GM08714 (cell line): ENCODE measurements at regions not wholly inside any gene's neighbourhood (a gene's known extent, or its start where the extent isn't known, plus 50 kb on each side); places are given as distances from the start of the nearest gene placed in this dataset.
"Not testable (repeated sequence)": the region's sequence is repeated elsewhere in the genome, so short reads cannot be mapped to it uniquely, and the experiment has no call there.

Source experiments
- H3K4me3 ChIP-seq: fragments of 200-500 bp; sonication (Bioruptor generic); 2 replicates; pipeline ENCODE4 v1.5.1; 2014; ENCODE audit warnings: mild to moderate bottlenecking, low read length, inconsistent platforms
- ZNF274 ChIP-seq: IDR thresholded peaks from 2 replicates; pipeline ENCODE4 v1.6.1; 2012; ENCODE audit warnings: mild to moderate bottlenecking, low read depth, low read length

DNA sequence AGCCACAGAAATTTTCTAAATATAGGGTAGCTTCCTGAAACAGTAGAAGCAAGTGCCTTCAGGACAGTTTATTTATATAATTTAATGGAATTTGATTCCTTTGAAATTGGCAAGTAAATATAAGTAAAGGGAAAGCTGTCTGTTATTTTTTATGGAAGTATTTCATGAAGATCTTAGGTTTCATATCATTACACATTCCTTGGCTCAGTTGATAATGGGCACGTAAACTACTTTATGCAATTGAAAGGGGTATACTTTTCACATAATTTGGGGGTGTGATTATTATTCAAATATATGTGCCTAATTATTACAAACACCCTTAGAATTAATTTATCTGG, 71.1 kb upstream of the RAP1B start:
- H3K4me3 ChIP-seq: no peak overlapping the region
- no peak for TF ChIP-seq ZNF274

DNA sequence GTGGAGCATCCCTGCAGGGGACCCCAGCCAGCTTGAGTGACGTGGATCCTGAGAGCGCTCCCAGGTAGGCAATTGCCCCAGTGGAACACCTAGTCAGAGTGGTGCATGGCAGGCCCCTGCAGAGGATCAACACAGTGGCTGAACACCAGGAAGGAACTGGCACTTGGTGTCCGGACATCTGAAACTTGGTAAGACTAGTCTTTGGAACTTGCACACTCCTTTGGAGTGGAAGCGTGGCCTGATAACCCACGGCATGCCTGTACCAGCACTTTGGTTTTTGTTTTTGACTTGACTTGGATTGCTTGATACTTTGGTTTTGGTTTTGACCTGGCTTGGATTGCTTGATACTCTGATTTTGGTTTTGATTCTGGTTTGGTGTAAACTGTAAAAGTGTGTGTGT, 69.9 kb upstream of the RAP1B start:
- H3K4me3 ChIP-seq: not testable (repeated sequence)

DNA sequence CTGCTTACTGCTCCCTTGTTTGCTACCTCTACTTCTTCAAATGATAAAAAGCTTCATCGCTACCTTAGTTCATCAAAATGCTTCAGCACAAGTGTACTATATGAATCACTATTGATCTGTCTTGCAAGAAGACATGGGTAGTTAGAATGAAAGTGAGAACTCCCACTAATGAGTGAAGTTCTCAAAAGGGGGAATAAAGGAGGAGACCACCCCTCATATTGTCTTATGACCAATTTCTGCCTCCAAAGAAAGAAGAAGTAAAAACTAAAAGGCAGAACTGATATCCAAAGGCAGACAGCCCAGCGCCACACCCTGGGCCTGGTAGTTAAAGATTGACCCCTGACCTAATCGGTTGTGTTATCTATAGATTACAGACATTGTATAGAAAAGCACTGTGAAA, 63.4 kb upstream of the RAP1B start:
- not testable (repeated sequence) for H3K4me3 ChIP-seq

DNA sequence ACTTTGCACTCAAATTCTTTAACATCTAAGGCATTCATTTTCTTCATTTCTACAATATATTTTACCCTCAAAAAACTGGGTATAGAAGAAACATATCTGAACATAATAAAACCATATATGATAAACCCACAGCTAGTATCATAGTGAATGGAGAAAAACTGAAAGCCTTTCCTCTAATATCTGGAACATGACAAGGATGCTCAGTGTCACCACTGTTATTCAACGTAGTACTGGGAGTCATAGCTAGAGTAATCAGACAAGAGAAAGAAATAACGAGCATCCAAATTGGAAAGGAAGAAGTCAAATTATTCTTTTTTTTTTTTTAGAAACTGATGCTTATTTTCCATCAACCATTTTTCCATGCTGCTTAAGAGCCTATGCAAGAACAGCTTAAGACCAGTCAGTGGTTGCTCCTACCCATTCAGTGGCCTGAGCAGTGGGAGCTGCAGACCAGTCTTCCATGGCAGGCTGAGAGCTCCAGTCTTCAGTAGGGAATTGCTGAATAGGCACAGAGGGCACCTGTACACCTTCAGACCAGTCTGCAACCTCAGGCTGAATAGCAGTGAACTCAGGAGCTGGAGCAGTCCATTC, 58.0 kb upstream of the RAP1B start:
- not testable (repeated sequence) for H3K4me3 ChIP-seq

DNA sequence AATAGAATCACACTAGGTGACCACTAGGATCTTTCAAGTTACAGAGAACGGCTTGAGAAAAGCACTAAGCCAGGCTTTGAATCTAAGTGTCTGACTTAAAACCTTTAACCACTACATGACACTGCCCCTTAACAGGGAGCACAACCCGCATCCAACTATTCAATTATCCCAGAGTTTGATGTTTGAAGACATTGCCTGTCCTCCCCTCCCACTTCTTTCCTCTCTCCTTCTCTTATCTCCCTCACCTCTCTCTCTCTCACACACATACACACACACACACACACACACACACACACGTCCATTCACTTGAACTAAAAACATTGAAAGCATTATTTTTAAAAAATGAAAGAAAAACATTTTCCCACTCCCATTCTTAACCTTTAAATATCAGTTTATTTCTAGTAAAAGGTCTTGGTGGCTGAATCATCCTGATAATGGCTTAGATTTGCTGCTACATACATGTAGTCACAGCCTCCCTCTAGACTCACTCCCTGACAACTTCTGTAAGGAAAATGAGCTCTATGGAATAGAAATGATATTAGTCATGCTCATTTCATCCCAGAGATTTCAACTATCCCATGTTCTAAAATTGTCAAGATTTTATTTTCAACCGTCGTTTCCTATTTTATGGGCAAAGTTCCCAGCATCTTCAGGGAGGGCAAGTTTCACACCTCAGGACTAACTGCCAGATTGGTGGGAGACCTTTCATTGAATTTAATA, 53.5 kb upstream of the RAP1B start:
- H3K4me3 ChIP-seq: no peak overlapping the region
- no peak for TF ChIP-seq ZNF274

DNA sequence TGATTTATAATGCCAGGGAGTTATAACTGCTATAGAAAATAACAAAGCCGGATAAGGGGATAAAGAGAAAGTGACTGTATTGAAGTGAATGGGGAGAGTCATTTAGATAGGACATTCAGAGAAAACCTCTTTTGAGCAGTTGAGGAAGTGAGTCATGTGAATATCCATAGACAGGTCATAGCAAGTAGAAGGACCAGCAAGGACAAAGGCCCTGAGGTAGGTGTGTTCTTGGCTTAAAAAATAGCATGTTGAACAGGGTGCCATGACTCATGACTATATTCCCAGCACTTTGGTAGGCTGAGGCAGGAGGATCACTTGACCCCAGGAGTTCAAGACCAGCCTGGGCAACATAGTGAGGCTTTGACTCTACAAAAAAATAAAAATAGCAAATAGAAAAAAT, 51.5 kb upstream of the RAP1B start:
- TF ChIP-seq ZNF274: no peak

DNA sequence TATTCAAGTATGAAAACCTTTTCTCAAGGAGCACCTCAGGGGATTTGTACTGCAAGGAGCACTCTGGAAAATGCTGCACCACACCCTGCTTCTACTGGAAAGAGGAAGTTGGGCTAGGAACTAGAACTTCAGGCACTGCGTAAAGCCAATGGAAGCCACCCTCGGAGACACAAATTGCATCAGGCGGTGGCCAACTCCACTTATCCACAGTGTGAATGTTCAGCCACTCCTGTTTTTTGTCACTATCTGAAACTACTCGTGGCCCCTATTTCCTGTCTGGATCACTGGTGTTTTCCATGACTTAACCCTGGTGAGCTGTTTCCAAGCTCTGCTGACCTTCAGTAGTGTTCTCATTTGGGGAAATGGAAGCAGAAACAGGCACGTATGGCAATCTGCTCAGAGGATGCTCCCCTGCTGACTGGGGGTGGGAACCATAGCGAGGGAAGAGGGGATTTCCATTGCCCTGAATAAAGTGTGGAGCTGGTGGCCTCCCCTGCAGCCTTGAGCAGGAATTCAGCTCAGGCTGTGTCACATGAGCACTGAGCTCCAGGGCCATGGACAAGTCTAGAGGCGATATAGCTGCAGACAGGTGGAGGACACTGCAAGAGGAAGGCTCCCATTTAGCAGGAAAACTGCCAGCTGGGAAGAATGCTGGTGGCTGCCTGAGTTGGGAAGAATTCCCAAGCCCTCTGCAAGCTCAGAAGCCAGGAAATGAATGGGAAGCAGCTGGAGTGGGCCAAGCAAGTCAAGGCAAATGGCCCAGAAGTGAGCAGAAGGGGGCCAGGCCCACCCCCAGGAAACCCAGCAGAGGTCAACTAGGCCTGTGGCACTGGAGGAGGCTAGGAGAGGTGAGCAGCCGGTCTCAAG, 50.5 kb upstream of the RAP1B start:
- no peak for TF ChIP-seq ZNF274
- no peak overlapping the region for H3K4me3 ChIP-seq

More for the DNA sequence above, 51.5 kb upstream of the RAP1B start:
- H3K4me3 ChIP-seq: no peak overlapping the region

DNA sequence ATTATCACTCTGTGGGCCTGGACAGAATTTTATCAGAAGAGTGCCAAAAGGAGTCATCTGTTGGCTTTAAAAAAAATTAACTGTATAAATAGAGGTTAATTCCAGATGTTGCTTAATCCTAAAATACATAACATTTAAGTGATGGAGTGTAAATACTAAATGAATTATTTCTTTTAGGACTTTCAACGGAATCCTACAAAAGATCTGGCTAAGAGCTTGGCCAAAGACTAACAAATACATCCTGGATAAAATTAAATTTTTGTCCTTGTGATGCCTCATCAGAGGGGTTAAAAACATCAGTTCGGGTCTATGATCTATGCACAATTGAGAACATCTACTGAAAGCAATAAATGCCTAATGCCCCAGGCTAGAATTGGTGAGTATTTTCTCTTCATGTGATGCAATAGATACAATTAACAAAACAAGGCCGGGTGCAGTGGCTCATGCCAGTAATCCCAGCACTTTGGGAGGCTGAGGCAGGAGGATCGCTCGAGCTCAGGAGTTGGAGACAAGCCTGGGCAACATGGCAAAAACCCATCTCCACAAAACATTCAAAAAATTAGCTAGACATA, 49.8 kb upstream of the RAP1B start:
- no peak overlapping the region for H3K4me3 ChIP-seq
- TF ChIP-seq ZNF274: no peak
